ENCODE measurements at regions not wholly inside any gene's neighbourhood (a gene's known extent, or its start where the extent isn't known, plus 50 kb on each side); places are given as distances from the start of the nearest gene placed in this dataset.

- H3K27me3 ChIP-seq (replicated peaks; ENCODE audit: insufficient read depth, low read depth, low read length, poor library complexity), result no peaks in the 10 kb centered on the region
- H3K36me3 ChIP-seq (ENCODE audit: insufficient read depth, low read length, poor library complexity, severe bottlenecking), result no peaks in the 10 kb centered on the region
- DNase-seq (ENCODE audit: low spot score), result peak; percentile 6
- H3K9me3 ChIP-seq (ENCODE audit: low read depth, low read length, poor library complexity, severe bottlenecking), result no peaks in the 10 kb centered on the region
- H3K4me3 ChIP-seq (ENCODE audit: low read depth, low read length, poor library complexity, severe bottlenecking), result no peak overlapping the region
- TF ChIP-seq, protein P1, sequence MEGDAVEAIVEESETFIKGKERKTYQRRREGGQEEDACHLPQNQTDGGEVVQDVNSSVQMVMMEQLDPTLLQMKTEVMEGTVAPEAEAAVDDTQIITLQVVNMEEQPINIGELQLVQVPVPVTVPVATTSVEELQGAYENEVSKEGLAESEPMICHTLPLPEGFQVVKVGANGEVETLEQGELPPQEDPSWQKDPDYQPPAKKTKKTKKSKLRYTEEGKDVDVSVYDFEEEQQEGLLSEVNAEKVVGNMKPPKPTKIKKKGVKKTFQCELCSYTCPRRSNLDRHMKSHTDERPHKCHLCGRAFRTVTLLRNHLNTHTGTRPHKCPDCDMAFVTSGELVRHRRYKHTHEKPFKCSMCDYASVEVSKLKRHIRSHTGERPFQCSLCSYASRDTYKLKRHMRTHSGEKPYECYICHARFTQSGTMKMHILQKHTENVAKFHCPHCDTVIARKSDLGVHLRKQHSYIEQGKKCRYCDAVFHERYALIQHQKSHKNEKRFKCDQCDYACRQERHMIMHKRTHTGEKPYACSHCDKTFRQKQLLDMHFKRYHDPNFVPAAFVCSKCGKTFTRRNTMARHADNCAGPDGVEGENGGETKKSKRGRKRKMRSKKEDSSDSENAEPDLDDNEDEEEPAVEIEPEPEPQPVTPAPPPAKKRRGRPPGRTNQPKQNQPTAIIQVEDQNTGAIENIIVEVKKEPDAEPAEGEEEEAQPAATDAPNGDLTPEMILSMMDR (conservative IDR thresholded peaks at IDR 0.05; ENCODE audit: low read depth, low read length), result no peak
- no peak for TF ChIP-seq EZH2 (IDR thresholded peaks at IDR 0.05; ENCODE audit: borderline replicate concordance, low read depth, low read length, poor library complexity, severe bottlenecking)
- no peaks in the 10 kb centered on the region for H3K4me1 ChIP-seq (ENCODE audit: insufficient read depth, low read length, poor library complexity, severe bottlenecking)
- CTCF ChIA-PET, result no interaction called here
- POLR2A ChIA-PET (ENCODE audit: low non-redundant PET), result no interaction called here
- H3K27ac ChIP-seq (ENCODE audit: low read depth, low read length, poor library complexity, severe bottlenecking), result no peak overlapping the region
- intact Hi-C loops (cut with micrococcal nuclease; ENCODE audit: unreplicated experiment), result no loop called here
- BruUV-seq (replicated peaks), result no TSS peak
Observed at GRCh38 chr3:150309557-150309956, 98.5 kb upstream of the TSC22D2 start.

- BruUV-seq (replicated peaks), result no TSS peak
- no peaks in the 10 kb centered on the region for H3K27me3 ChIP-seq (replicated peaks; ENCODE audit: insufficient read depth, low read depth, low read length, poor library complexity)
- H3K36me3 ChIP-seq (ENCODE audit: insufficient read depth, low read length, poor library complexity, severe bottlenecking), result no peaks in the 10 kb centered on the region
- no peak for DNase-seq (ENCODE audit: low spot score)
- TF ChIP-seq, protein P1 (conservative IDR thresholded peaks at IDR 0.05; ENCODE audit: low read depth, low read length), result no peak
- TF ChIP-seq EZH2 (IDR thresholded peaks at IDR 0.05; ENCODE audit: borderline replicate concordance, low read depth, low read length, poor library complexity, severe bottlenecking), result no peak
- H3K27ac ChIP-seq (ENCODE audit: low read depth, low read length, poor library complexity, severe bottlenecking), result no peak overlapping the region
- POLR2A ChIA-PET (ENCODE audit: low non-redundant PET), result no interaction called here
- no peaks in the 10 kb centered on the region for H3K4me1 ChIP-seq (ENCODE audit: insufficient read depth, low read length, poor library complexity, severe bottlenecking)
- H3K4me3 ChIP-seq (ENCODE audit: low read depth, low read length, poor library complexity, severe bottlenecking), result no peak overlapping the region
- intact Hi-C loops (cut with micrococcal nuclease; ENCODE audit: unreplicated experiment), result no loop called here
- CTCF ChIA-PET, result no interaction called here
- no peaks in the 10 kb centered on the region for H3K9me3 ChIP-seq (ENCODE audit: low read depth, low read length, poor library complexity, severe bottlenecking)
Observed at GRCh38 chr3:150309257-150309542, 98.9 kb upstream of the TSC22D2 start.

DNA sequence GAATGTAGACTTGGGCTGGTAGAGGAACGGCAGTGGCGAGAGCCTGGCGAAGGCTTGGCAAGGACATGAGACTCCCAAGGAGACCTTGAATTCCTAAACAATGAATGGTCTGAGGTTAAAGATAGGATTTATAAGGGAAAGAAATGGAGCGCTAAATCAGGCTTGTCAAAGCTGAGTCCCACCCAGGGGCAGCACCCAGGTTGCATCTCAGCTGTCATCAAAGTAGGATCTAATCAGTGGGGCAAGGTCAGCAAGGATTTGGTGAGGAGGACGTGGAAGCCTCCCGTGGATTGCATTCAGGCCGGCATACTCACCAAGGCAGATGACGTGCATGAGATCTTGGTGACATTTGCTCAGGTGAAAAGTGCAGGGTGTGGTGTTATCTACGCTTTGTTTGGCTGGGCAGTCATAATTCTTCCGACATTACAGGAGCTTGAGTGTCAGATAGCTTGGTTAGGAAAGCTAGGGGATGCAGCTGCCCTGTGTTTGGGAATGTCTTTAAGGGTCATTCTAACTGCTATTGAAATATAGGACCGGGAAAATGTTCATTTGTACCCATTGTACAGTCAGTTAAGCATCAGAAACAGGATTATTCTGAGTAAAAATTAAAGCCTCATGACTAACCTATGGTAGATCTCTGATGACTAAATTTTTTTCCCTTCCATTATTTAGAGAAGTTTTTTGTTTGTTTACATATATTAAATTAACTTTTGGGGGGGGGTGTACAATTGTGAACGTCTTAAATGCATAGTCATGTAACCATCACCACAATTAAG lies 99.4 kb upstream of the TSC22D2 start:
- Histone ChIP-seq H3K4me3 (ENCODE audit: low read depth, low read length, poor library complexity, severe bottlenecking) (no peak overlapping the region), H3K9me3 (ENCODE audit: low read depth, low read length, poor library complexity, severe bottlenecking) (no peaks in the 10 kb centered on the region), H3K36me3 (ENCODE audit: insufficient read depth, low read length, poor library complexity, severe bottlenecking) (no peaks in the 10 kb centered on the region), H3K4me1 (ENCODE audit: insufficient read depth, low read length, poor library complexity, severe bottlenecking) (no peaks in the 10 kb centered on the region), H3K27ac (ENCODE audit: low read depth, low read length, poor library complexity, severe bottlenecking) (no peak overlapping the region), H3K27me3 (replicated peaks; ENCODE audit: insufficient read depth, low read depth, low read length, poor library complexity) (no peaks in the 10 kb centered on the region)
- DNase-seq (ENCODE audit: low spot score), result no peak
- POLR2A ChIA-PET (ENCODE audit: low non-redundant PET), result no interaction called here
- intact Hi-C loops (cut with micrococcal nuclease; ENCODE audit: unreplicated experiment), result no loop called here
- BruUV-seq (replicated peaks), result no TSS peak
- TF ChIP-seq, protein P1 (conservative IDR thresholded peaks at IDR 0.05; ENCODE audit: low read depth, low read length), result no peak
- no peak for TF ChIP-seq EZH2 (IDR thresholded peaks at IDR 0.05; ENCODE audit: borderline replicate concordance, low read depth, low read length, poor library complexity, severe bottlenecking)
- CTCF ChIA-PET, result no interaction called here
